Stimulated activated CD4-positive, alpha-beta T cell treated with anti-CD3 and anti-CD28 coated beads, Interleukin-2, amount 100 ng/mL, for 48 hours (primary cell): ENCODE measurements at regions not wholly inside any gene's neighbourhood (a gene's known extent, or its start where the extent isn't known, plus 50 kb on each side); places are given as distances from the start of the nearest gene placed in this dataset.

ENCODE experiments used
- DNase-seq, 2 donors: peaks; one replicate each; pipeline ENCODE4 v3.0.0-alpha.2; 2020

- DNase-seq = no peak
Observed at GRCh38 chr3:24646790-24647189, 152.1 kb upstream of the THRB start.

- DNase-seq = no peak
Observed at GRCh38 chr3:24648063-24648462, 153.4 kb upstream of the THRB start.

GRCh38 chr3:24650839-24651238 is 156.2 kb upstream of the THRB start:
- DNase-seq = no peak

GRCh38 chr3:24657870-24658510 is 163.3 kb upstream of the THRB start:
- DNase-seq = no peak

GRCh38 chr3:24661175-24661584 is 166.5 kb upstream of the THRB start:
- no peak for DNase-seq

- no peak for DNase-seq
Observed at GRCh38 chr3:24662449-24663345, 168.0 kb upstream of the THRB start.

GRCh38 chr3:24663406-24663805 is 168.8 kb upstream of the THRB start:
- DNase-seq = no peak

GRCh38 chr3:24668039-24668438 is 173.4 kb upstream of the THRB start:
- DNase-seq = no peak

GRCh38 chr3:24670871-24671270 is 176.2 kb upstream of the THRB start:
- no peak for DNase-seq

GRCh38 chr3:24673596-24673995 is 178.9 kb upstream of the THRB start:
- no peak for DNase-seq

GRCh38 chr3:24674261-24674660 is 179.6 kb upstream of the THRB start:
- DNase-seq = no peak

GRCh38 chr3:24678021-24678420 is 183.4 kb upstream of the THRB start:
- DNase-seq = no peak

GRCh38 chr3:24678421-24678865 is 183.8 kb upstream of the THRB start:
- DNase-seq = peak in 1 of 2 donors; percentile 15

- DNase-seq = no peak
Observed at GRCh38 chr3:24679429-24679828, 184.8 kb upstream of the THRB start.

GRCh38 chr3:24680214-24680967 is 185.7 kb upstream of the THRB start:
- peak; percentile 58 to 66 for DNase-seq

GRCh38 chr3:24682141-24682547 is 187.5 kb upstream of the THRB start:
- DNase-seq = no peak

GRCh38 chr3:24683090-24683489 is 188.4 kb upstream of the THRB start:
- DNase-seq = no peak

- no peak for DNase-seq
Observed at GRCh38 chr3:24683633-24684384, 189.2 kb upstream of the THRB start.

- no peak for DNase-seq
Observed at GRCh38 chr3:24684506-24685023, 189.9 kb upstream of the THRB start.

GRCh38 chr3:24686808-24687207 is 192.2 kb upstream of the THRB start:
- DNase-seq = no peak

- no peak for DNase-seq
Observed at GRCh38 chr3:24687671-24688070, 193.0 kb upstream of the THRB start.

- no peak for DNase-seq
Observed at GRCh38 chr3:24688446-24689148, 193.9 kb upstream of the THRB start.
